ENCODE measurements at regions not wholly inside any gene's neighbourhood (a gene's known extent, or its start where the extent isn't known, plus 50 kb on each side); places are given as distances from the start of the nearest gene placed in this dataset.
A peak's percentile ranks its signal among the peaks of the same experiment; 100 is the strongest.

DNA sequence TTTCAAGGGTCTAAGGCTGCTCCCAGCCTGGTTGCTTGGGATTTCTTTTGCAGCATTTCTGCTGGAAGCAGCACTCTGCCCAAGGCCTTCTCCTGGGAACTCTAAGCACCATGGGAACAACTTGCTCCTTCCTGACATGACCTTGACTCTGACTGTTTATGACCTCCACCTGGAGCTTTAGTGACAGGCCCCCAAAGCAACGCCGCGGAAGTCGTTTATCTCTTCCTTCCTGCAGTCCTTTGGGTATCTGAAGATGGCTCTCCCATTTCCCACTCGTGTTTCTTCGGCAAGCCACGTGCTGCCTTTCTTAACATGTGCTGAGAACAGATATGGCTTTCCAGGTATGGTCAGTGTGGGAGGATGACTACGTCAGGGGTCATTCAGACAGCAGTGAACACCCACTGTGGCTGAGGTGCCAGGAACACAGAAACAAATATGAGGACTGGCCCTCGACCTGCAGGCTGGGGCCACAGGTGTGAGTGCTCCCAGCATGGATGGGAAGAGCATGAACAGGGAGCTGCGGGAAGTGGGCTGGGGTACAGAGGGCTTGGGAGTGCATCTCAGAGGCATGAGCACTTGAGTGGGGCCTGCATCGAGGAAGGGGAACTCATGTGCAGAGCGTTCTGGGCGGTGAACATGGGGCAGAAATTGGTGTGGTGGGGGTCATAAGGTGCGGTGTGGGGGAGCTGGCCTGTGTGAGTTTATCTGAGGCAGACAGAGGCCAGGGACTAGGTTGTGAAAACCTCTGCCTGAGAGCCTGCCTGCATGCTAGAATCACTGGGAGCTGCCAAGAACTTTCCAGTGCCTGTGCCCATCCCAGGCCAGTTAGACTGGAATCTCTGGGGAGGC is 140.5 kb downstream of the TSN start:
- DNase-seq (ENCODE audit: low read depth in 4 of 4, low spot score in 2 of 4): no peak

DNA sequence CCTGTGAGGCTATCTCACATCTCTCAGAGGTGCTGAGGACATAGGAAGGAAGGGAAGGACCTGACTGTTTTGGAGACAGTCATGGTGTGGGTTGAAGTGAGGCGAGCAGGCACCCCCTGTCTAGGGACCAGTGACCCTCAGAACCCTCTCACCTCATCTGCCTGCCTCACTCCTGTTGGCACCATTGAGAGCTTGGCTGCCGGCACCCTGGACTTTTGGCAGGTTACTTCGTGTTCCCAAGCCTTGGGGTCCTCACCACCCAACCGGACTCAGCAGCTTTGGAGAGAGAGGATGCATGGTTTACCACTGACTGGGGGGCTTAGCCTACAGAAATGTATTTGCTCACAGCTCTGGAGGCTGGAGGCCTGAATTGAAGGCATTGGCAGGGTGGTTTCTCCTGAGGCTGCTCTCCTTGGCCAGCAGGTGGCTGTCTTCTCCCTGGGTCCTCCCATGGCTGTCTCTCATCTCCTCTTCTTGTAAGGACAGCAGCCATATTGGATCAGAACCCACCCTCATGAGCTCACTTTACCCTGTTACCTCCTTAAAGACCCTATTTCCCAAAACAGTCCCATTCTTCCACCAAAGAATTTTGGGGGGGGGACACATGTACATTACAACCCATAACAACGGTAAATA is 142.0 kb downstream of the TSN start:
- no peak for DNase-seq (ENCODE audit: low read depth in 4 of 4, low spot score in 2 of 4)

DNA sequence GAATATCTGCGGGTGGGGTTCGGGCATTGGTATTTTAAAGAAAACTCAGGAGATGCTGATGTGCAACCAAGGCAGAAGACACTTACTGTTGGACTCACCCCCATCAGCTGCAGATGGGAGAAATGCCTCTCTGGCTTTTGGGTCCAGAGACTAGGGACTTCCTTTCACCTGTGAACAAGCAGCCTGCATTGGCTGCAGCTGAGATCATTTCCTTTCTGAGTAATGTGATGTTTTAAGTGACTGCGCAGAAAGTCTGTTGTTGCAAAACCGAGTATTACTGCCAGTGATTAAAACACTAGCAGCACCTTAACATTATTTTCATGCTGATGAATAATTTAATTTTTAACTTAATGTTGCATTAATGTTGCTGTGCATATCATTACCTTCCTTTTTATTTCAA is 143.0 kb downstream of the TSN start:
- DNase-seq (ENCODE audit: low read depth in 4 of 4, low spot score in 2 of 4): no peak

DNA sequence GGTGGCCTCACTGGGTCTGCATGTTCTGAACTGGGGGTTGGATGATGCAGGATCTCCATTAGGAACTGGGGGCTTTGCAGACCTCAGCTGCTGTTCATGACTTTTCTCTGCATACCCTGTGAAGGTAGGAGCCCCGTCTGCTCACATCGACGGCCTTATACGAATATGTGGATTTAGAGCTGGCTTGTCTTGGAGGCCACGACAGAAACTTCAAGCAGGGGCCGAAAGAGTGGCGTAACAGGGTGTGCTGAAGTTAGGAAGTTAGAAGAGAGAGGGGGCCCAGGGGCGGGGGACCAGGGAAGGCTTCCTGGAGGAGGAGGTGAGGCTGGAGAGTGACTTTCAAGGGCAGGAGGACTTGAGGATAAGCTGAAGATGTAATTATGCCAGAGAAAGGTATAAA is 144.9 kb downstream of the TSN start:
- no peak for DNase-seq (ENCODE audit: low read depth in 4 of 4, low spot score in 2 of 4)

DNA sequence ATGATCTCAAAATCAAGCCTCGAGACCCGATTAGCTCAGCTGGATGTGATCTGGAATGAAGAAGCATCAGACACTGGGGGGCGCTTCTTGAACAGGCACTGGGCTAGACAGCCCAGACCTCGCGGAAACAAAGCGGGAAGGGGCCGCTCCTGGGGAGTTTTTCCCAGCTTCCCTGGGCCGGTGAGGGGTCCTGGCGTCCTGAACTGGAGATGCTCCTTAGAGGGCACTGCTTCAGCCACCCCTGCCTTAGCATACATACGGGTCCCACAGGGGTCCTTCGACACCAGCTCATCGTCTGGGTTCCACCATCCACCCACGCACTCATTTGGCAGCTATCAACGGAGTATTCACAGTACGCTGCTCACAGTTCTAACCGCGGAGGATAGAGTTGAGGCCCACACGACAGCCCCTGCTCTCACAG is 146.7 kb downstream of the TSN start:
- DNase-seq (ENCODE audit: low read depth in 4 of 4, low spot score in 2 of 4): no peak

DNA sequence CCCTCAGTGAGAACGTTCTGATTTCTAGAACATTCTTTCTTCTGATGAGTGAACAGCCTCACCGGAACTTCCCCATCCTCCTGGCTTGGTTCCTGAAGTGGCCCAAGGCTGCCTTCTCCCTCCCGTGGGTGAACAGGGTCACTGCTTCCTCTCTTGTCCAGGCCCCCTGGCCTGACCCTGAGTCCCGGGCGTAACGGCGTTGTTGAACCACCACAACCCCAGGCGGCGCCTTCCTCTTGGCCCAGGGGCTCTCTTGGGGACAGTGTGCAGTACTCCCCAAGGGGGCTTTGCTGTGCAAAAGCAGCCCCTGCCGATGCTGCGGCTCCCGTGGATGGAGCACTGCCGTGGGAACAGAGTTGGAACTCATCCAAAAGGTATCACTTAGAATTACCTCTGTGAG is 147.2 kb downstream of the TSN start:
- DNase-seq (ENCODE audit: low read depth in 4 of 4, low spot score in 2 of 4): no peak

DNA sequence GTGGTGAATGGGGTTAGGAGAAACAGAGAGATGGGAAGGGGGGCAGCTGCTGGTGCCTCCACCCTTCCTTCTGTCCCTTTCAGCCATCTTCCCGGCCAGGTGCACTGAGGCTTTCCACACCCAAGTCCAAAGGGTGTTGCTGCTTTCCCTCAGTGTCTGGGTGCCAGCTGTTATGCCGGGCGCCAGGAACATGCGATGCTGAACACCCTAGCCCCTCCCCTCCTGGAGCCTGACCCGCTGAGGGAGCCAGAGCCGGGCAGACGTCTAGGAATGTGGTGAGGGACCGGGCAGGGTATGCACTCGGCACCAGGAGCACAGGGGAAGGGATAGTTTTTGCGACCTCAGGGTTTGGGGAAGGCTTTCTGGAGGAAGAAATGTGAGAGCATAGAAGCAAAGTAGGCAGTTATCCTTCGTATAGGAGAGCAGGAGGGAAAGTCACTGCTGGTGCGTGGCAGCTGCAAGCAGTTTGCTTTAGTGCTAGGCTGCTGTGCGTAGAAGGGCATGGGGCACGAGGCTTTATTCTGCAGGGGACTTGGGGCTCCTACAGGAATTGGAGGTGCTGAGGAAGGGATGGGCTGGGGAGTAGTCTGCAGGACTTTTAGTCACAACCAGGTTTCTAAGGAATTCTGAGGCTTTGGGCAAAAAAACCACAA is 147.7 kb downstream of the TSN start:
- no peak for DNase-seq (ENCODE audit: low read depth in 4 of 4, low spot score in 2 of 4)

DNA sequence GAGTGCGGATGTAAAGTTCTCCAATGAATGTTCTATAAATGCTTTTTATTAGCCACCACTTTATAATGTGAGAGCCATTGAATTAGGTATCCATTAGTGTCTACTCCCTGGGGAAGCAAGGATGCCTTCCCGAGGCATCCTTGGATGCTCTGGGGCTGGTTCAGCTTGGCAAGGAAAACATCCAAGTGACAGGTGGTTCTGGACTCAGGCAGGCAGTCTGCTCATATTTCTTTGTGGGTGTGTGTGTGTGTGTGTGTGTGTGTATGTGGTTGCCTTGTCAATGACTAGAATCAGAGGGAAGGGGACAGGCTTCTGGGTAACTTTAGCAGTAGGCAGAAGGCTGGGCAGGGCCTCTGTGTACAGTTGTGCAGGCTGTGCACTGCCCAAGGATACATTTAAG is 149.2 kb downstream of the TSN start:
- DNase-seq (ENCODE audit: low read depth in 4 of 4, low spot score in 2 of 4): no peak

DNA sequence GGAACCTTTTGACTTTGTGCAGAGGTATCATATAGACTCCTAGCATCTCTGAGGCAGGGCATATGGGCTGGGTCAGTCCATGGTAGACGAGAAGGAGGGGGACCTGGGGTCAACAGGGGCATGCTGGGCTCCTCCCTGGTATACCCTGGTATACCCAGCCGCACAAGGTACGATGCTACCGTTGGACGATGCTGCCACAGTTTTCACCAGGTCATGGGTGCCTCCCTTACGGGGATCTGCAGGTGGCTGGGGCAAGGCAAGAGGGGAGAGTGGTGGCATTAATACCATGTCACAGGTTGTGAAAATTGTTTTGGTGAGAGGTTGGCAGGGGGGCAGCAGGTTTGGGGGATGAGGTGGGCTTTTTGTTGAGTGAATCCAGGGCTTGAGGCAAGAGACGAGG is 149.8 kb downstream of the TSN start:
- no peak for DNase-seq (ENCODE audit: low read depth in 4 of 4, low spot score in 2 of 4)

DNA sequence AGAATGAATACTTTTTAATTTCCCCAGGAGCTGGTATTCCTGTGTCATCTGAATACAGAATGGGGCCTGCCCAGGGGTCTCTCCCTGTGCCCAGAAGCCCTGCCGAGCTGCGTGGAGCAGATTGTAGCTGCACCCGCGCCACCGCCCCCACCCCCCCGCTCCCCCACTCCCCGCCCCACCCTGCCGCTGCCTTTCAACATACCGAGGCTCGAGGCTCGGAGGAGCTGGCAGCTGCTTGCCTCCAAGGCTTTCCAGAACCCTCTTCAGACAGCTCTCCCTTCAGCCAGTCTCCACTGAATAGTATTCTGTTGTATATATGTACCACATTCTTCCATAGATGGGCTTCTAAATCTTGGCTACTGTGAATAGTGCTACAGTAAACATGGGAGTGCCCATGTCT is 150.7 kb downstream of the TSN start:
- DNase-seq (ENCODE audit: low read depth in 4 of 4, low spot score in 2 of 4): no peak

DNA sequence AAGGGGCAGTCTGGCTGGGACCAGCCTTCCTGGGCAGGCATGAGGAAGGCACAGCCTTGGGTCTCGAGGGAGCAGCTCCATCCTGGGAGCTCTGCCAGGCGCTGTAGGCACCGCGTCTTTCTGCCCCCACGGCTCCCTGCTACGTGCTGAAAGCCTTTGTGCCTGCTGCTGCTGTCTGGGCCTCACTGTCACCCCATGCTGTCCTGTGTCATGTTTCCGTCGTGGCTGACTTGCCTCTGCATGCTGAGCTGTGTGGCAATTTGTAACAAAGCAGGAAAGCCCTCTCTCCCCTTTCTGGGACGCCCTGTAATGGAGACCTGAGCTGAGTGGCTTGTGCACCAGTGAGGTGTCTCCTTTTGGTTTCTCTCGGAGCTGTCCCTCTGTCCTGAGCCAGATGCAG is 152.5 kb downstream of the TSN start:
- DNase-seq (ENCODE audit: low read depth in 4 of 4, low spot score in 2 of 4): no peak

DNA sequence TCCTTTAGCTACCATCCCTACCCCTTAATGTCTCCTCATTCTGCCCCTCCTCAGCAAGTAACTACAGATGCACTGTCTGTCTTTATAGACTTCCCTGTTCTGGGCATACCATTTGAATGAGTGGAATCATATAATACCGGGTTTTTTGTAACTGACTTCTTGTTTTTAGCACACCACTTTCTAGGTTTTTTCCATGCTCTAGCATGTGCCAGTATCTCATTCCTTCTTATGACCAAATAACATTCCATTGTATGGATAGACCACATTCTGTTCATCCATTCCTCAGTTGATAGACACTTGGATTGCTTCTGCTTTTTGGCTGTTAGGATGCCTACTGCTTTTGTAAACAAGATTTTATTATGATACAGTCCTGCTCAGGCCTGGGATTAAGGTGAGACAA is 154.7 kb downstream of the TSN start:
- no peak for DNase-seq (ENCODE audit: low read depth in 4 of 4, low spot score in 2 of 4)

DNA sequence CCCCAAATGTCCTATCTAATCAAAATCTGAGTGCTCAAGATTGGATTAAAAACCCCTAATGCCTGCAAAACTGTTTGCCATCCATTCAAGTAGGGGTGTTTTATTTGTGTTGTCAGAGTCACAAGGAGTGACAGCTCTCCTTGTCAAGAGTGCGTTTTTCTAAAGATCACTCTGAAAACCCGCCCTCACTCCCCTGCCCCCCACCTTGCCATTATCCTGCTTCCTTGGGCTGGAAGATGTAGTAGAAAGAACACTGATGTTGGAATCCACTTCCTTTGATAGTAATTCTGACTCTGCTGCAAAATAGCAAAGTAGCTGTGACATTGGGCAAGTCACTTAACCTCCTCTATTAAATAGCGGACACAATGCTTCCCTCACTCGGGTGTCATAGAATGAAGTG is 155.6 kb downstream of the TSN start:
- no peak for DNase-seq (ENCODE audit: low read depth in 4 of 4, low spot score in 2 of 4)

DNA sequence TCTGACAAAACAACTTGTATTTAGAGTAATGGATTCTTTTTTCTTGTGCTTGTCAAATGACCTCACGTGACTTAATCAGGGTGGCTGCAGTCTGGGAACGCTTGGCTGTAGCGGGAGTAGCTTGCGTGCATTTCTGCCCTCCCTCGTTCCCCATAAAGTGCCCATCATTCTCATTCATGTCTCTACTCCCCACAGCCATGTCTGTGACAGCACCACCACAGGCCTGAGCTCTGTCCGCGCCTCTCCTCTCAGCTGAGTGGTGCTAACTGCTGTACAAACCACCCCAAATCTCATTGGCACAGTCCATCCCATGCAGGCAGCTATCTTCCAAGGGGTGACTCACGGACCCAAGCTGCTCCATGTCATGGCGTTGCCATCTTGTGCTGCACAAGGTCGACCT is 161.7 kb downstream of the TSN start:
- no peak for DNase-seq (ENCODE audit: low read depth in 4 of 4, low spot score in 2 of 4)

DNA sequence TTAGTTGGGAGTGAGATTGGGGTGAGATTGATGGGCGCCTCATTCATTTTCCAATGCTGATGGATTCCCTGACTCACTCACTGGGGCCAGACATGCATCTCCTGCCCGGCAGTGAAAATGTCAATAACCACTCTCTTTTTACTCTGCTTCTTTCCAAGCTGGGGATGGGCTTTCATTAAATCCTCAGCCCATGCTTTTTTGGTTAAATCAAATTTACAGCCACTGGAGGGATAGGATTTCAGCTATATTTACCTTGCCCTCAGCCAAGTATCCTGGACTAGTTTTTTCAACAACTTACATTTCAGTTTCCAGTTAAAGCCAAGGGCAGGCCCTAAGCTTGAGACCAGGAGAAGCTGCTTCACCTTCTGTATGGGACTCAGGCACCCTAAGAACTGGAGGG is 162.8 kb downstream of the TSN start:
- DNase-seq (ENCODE audit: low read depth in 4 of 4, low spot score in 2 of 4): peak in 1 of 4 donors; percentile 9

DNA sequence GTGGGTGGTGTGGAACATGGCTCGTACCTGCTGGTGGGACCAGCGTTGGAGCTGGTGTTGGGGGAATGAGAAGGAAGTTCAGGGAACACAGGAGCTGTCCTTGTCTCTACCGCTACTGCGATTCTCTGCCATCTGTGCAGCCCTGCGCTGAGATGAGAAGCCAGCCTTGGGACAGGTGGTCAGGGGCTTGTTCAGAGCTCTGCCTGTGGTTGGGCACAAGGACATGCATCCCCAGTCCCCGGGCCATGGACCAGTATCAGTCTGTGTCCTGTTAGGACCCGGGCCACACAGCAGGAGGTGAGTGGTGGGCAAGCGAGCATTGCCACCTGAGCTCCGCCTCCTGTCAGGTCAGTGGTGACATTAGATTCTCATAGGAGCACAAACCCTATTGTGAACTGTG is 164.4 kb downstream of the TSN start:
- DNase-seq (ENCODE audit: low read depth in 4 of 4, low spot score in 2 of 4): no peak

DNA sequence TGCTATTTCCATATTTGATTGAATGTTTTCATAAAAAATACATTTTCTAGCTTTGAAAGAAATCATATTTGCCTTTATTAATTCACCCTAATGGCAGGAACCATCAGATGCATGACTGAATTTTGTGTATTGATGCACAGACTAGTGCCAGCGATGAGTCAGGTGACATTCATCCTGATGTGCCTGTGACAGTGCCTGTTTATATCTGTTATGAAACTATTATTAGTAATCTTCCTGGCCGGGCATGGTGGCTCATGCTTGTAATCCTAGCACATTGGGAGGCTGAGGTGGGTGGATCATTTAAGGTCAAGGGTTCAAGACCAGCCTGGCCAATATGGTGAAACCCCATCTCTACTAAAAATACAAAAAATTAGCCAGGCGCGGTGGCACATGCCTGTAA is 170.0 kb downstream of the TSN start:
- no peak for DNase-seq (ENCODE audit: low read depth in 4 of 4, low spot score in 2 of 4)

DNA sequence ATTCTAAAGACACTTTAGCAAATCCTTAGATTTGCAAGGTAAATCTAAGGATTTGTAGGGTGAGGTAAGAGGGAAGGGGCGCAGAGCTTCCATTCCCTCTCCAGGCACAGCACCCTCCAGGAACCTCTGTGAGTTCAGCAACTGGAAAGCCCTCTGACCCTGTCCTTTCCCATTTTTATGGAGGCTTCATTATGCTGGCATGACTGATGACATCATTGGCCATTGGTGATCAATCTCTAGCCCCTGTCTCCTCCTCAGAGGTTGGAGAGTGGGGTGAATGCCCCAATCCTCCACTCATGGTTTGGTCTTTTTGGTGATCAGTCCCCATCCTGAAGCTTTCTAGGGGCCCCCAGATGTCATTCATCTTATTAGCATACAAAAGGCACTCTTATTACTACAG is 187.8 kb downstream of the TSN start:
- no peak for DNase-seq (ENCODE audit: low read depth in 4 of 4, low spot score in 2 of 4)

DNA sequence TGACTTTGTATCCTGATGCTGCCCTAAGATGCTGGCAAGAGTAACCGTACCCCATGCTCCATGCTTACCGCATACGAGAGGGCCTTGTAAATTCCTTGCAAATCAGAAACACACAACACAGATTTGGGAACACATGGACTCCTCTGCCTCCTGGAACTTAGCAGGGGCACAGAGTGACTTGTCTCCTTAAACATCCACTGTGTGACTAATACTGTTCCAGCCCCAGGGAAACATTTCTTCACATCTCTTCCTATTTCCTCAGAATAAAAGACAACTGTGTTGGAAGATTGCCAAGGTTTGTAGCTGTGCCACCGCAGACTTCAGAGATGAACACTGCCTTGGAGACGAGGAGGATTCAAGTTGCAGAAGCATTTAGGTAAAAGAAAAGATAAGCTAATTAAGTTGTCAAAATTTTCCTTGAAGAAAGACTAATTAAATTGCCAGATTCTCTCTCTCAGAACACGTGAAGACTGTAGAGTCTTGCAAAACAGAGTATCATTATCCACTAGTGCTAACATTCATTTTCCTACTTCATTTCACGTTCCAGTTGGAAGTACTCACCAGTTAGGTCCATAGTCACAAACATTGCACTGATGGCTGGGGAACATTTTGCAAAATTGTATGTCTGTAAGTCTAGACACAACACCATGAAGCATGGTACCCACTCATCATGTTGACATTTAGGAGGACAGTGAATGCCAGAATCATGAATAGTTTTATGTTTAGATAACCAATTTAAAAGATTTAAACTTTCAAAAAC is 188.8 kb downstream of the TSN start:
- no peak for DNase-seq (ENCODE audit: low read depth in 4 of 4, low spot score in 2 of 4)

DNA sequence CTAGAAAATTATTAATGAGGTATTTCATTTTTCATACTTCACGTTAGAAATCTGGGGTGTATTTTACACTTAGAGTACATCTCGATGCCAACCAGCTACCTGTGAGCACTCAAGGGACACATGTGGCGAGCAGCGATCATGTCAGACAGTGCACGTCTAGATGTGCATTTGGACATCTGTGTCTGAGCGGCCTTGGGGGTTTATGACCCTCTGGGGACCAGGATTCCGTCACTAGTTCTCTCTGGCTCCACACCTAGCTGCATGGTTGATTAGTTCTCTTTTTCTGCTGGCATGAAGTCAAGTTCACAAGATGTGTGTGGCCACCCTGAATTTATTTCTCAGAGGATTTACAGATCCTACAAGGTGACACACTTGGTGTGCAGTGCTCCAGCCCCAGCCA is 192.2 kb downstream of the TSN start:
- no peak for DNase-seq (ENCODE audit: low read depth in 4 of 4, low spot score in 2 of 4)

DNA sequence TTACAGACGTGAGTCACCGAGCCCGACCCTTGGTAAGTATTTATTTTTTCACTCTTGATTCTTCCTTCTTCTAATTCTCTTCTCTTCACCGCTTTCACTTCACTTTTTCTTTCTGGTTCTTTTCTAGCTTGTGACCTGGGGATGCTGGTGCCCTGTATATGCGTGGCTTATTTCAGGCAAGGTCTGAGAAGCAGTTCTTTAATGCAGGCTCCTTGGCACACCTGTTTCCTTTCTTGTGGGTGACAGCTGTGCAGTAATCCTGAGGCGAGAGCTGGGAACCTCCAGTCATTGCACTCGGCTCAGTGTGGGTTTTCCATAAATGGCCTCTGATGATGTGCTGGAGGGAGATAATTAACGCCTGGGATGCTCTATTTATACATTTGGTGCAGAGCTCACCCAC is 193.8 kb downstream of the TSN start:
- no peak for DNase-seq (ENCODE audit: low read depth in 4 of 4, low spot score in 2 of 4)
